Mammary epithelial cell (primary cell): ENCODE measurements at regions not wholly inside any gene's neighbourhood (a gene's known extent, or its start where the extent isn't known, plus 50 kb on each side); places are given as distances from the start of the nearest gene placed in this dataset.

Experiments
- CTCF ChIP-seq, 2 donors: IDR thresholded peaks in 1 of 2; conservative IDR thresholded peaks in 1 of 2; 2 replicates each; pipeline ENCODE4 v1.5.1; 2011 to 2012; ENCODE audit warnings: inconsistent platforms in 2 of 2, low read length in 2 of 2, mild to moderate bottlenecking in 2 of 2, control low read depth in 1 of 2, low read depth in 1 of 2; ENCODE audit not compliant: insufficient read depth in 1 of 2; ENCODE audit errors: extremely low read depth in 1 of 2
- EZH2 ChIP-seq: IDR thresholded peaks from 2 replicates; pipeline ENCODE4 v1.6.1; 2012; ENCODE audit warnings: low read length, inconsistent platforms, borderline replicate concordance

GRCh38 chr22:34333285-34333684, 413.0 kb upstream of the LARGE1 start:
- no peak for TF ChIP-seq EZH2
- TF ChIP-seq CTCF (conservative IDR thresholded peaks at IDR 0.05 in 1 of 2, IDR thresholded peaks at IDR 0.05 in 1 of 2; ENCODE audit: extremely low read depth in 1 of 2, insufficient read depth in 1 of 2, low read depth in 1 of 2, low read length in 2 of 2): no peak
